ENCODE measurements at regions not wholly inside any gene's neighbourhood (a gene's known extent, or its start where the extent isn't known, plus 50 kb on each side); places are given as distances from the start of the nearest gene placed in this dataset.
A peak's percentile ranks its signal among the peaks of the same experiment; 100 is the strongest.

- no peaks in the 10 kb centered on the region for H3K36me3 Mint-ChIP-seq
- H3K9me3 Mint-ChIP-seq, result no peaks in the 10 kb centered on the region
- H3K4me1 Mint-ChIP-seq, result peaks cover 7% of the 10 kb centered on the region
- H3K4me3 Mint-ChIP-seq, result no peak overlapping the region
- peak in 1 of 2 donors; percentile 3 for DNase-seq (ENCODE audit: low spot score in 2 of 2)
- H3K27ac Mint-ChIP-seq, result no peak overlapping the region
- ATAC-seq, result no peak
These were observed 68.1 kb upstream of the TOMM7 start for GRCh38 chr7:22890773-22891172.

GRCh38 chr7:22885797-22886261 lies 63.2 kb upstream of the TOMM7 start:
- peak overlapping the region; percentile 81 for H3K27ac Mint-ChIP-seq

DNA sequence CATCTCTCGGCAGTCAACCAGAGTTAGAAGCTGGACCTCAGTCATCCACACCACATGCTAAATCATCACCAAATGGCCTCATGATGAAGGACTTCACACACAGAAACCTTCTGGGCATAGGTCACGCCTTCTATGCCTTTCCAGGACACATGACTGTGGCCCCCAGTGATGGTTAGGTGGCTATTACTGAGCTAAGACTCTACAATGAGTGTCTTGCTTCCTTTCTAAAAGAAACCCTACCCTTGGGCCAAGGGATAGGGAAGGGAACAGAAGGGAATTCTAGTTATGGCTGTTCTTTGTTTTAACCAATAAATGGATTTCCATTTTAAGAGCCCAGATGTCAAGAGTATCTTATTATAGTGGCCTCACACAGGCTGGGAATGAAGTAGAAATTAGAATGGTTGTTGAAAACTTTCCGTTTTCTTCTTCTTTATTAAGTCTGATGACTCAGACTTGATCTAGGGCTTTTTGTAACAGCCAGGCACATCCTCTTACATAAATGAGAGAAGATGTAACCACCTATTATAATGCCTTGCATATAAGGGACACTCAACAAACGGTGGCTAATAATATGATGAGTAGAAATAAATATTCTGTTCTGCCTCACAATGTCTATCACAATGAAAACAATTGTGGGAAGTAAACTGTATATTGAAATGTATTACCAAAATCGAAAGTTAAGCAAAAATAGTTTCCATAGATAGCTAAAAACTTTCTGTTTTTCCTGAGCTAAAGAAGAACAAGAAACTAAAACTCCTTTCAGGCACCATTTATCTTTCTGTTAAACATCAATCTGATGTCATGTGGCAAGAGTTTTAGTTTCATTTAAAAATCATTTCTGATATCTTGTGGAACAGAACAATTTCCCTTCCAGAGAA lies 62.5 kb upstream of the TOMM7 start:
- Mint-ChIP-seq H3K4me3 (peak overlapping the region; percentile 56), H3K4me1 (peaks cover 20% of the 10 kb centered on the region), H3K9me3 (no peaks in the 10 kb centered on the region), H3K36me3 (no peaks in the 10 kb centered on the region), H3K27ac (peak overlapping the region; percentile 81)
- DNase-seq (ENCODE audit: low spot score in 2 of 2), result peak in 1 of 2 donors; percentile 49
- ATAC-seq, result peak; percentile 71

More at GRCh38 chr7:22885797-22886261, 63.2 kb upstream of the TOMM7 start:
- no peaks in the 10 kb centered on the region for H3K36me3 Mint-ChIP-seq
- ATAC-seq (peak; percentile 95), DNase-seq (ENCODE audit: low spot score in 2 of 2) (peak; percentile 17 to 76)
- H3K9me3 Mint-ChIP-seq, result no peaks in the 10 kb centered on the region
- peak overlapping the region; percentile 56 for H3K4me3 Mint-ChIP-seq
- peaks cover 20% of the 10 kb centered on the region for H3K4me1 Mint-ChIP-seq

- H3K27ac Mint-ChIP-seq, result peak overlapping the region; percentile 16
- peak in 1 of 2 donors; percentile 39 for DNase-seq (ENCODE audit: low spot score in 2 of 2)
These were observed 59.5 kb upstream of the TOMM7 start for GRCh38 chr7:22882106-22882505.

DNA sequence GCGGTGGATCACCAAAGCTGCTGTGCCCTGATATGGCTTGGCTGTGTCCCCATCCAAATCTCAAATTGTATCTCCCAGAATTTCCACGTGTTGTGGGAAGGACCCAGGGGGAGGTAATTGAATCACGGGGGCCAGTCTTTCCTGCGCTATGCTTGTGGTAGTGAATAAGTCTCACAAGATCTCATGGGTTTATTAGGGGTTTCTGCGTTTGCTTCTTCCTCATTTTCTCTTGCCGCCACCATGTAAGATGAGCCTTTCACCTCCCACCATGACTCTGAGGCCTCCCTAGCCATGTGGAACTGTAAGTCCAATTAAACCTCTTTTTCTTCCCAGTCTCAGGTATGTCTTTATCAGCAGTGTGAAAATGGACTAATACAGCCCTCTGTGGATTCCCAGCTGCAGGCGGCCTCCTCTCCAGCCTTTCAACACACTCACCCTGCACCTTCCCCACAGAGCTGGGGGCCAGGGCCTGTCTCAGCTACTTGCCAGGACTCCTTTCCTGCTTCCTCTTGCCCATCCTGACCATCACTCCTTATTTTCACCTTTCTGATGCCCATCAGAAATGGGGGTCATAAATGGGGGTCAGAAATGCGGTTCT lies 57.2 kb upstream of the TOMM7 start:
- Mint-ChIP-seq H3K4me1 (peaks cover 12% of the 10 kb centered on the region), H3K27ac (no peak overlapping the region), H3K36me3 (no peaks in the 10 kb centered on the region), H3K9me3 (no peaks in the 10 kb centered on the region), H3K4me3 (no peak overlapping the region)
- no peak for ATAC-seq
- no peak for DNase-seq (ENCODE audit: low spot score in 2 of 2)

More at GRCh38 chr7:22882106-22882505, 59.5 kb upstream of the TOMM7 start:
- Mint-ChIP-seq H3K4me1 (peaks cover 20% of the 10 kb centered on the region), H3K9me3 (no peaks in the 10 kb centered on the region), H3K36me3 (no peaks in the 10 kb centered on the region), H3K4me3 (no peak overlapping the region)
- no peak for ATAC-seq

DNA sequence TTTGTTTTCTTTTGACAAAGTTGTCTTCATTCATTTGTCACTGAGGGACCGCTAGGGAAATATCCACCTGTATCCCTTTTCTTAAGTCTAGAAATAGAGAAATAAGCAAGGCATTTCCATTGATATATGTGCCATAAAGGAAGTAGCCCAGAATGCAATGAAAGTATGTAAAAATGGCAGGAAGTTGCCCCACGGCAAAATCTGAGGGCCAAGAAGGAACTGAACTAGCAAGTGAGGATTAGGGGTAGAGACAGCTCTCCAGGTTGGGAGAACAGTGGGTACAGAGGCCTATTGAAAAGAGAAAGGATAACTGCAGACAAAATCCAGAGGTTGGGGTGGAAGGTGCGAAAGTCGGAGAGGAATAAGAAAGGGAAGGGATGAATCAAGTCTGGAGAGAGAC lies 56.6 kb upstream of the TOMM7 start:
- ATAC-seq, result no peak
- Mint-ChIP-seq H3K36me3 (no peaks in the 10 kb centered on the region), H3K9me3 (no peaks in the 10 kb centered on the region), H3K27ac (no peak overlapping the region), H3K4me1 (peaks cover 7% of the 10 kb centered on the region), H3K4me3 (no peak overlapping the region)
- DNase-seq (ENCODE audit: low spot score in 2 of 2), result peak in 1 of 2 donors; percentile 22

DNA sequence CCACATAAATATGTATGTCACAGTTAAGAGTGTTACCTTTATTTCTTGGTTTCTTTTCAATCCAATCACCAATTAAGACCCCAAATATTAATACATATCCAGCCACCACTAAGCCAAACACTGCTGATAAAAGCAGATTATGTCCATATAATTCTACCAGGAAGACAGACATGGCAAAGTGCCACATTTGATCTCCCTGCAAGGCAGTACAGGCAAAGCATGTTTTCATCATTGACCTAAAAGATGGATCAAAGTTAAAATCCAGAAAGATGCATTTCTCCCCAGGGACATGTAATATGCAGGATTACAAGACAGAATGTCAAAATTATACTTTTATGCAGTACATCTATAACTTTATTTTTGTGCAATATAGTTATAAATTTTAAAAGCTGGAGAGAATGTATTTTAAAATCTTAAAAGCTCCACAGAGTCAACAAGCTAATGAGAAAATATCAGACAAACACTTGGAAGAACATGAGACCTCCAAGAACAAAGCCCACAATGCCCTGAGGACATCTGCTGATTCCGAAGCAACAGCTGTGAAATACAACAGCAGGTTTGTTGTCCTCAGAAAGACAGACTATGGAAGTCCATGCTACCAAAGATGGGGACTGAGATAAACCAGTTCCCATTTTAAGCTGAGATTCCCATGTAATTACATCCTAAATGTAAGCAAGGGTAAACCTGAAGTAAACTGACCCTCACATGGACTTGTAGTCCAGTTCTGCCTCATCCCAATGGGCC lies 54.5 kb upstream of the TOMM7 start:
- peaks cover 9% of the 10 kb centered on the region for H3K4me1 Mint-ChIP-seq
- H3K9me3 Mint-ChIP-seq, result no peaks in the 10 kb centered on the region
- H3K4me3 Mint-ChIP-seq, result no peak overlapping the region
- DNase-seq (ENCODE audit: low spot score in 2 of 2), result no peak
- no peak overlapping the region for H3K27ac Mint-ChIP-seq
- no peaks in the 10 kb centered on the region for H3K36me3 Mint-ChIP-seq
- ATAC-seq, result no peak

- H3K9me3 Mint-ChIP-seq, result no peaks in the 10 kb centered on the region
These were observed 52.8 kb upstream of the TOMM7 start for GRCh38 chr7:22875470-22875869.

DNA sequence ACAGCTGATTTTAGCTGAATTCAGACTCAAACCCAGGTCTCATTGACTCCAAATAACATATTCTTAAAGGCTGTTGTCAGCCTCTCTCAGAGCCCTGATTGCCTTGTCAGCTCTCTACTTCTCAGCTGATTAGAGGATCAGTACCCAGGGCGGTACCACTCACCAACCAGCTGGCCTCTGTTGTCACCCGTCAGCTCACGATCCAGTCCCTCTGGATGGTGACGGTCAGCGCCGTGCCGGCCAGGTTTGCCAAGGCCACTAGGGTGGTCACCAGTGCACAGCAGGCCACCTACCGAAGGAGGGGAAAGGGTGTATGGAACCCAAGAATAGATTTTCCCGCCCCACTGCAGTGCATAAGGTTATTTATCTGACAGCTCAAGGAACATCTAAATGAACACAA lies 52.3 kb upstream of the TOMM7 start:
- DNase-seq (ENCODE audit: low spot score in 2 of 2), result no peak
- Mint-ChIP-seq H3K36me3 (no peaks in the 10 kb centered on the region), H3K27ac (no peak overlapping the region), H3K9me3 (no peaks in the 10 kb centered on the region), H3K4me1 (peaks cover 6% of the 10 kb centered on the region), H3K4me3 (no peak overlapping the region)
- ATAC-seq, result no peak

More at GRCh38 chr7:22875470-22875869, 52.8 kb upstream of the TOMM7 start:
- Mint-ChIP-seq H3K36me3 (no peaks in the 10 kb centered on the region), H3K27ac (no peak overlapping the region), H3K4me3 (no peak overlapping the region), H3K4me1 (peaks cover 6% of the 10 kb centered on the region)
- DNase-seq (ENCODE audit: low spot score in 2 of 2) (no peak), ATAC-seq (no peak)

All from stimulated activated effector memory CD8-positive, alpha-beta T cell treated with anti-CD3 and anti-CD28 coated beads, Interleukin-12 subunit alpha, Interleukin-12 subunit beta, amount 100 ng/mL, for 72 hours (primary cell).